K562 (cell line): ENCODE measurements at regions not wholly inside any gene's neighbourhood (a gene's known extent, or its start where the extent isn't known, plus 50 kb on each side); places are given as distances from the start of the nearest gene placed in this dataset.
A peak's percentile ranks its signal among the peaks of the same experiment; 100 is the strongest.

Source experiments
- ATAC-seq: fragments of 200-7000 bp; cut with Tn5 transposase; 3 replicates; pipeline ENCODE4 v1.9.1; 2020; ENCODE audit warnings: moderate library complexity
- BruUV-seq: library from RNA; stranded (reverse); fragments of 400-500 nt; replicated peaks from 2 replicates; lab custom pipeline; 2021; lab: Mats Ljungman, UMichigan
- CTCF ChIA-PET: fragments of 300-600 bp; formaldehyde crosslinking; extraction: SDS; loops from one replicate; lab custom pipeline; 2021; ENCODE audit warnings: low intra/inter-chr PET ratio; lab: Yijun Ruan, JAX
- POLR2A ChIA-PET: fragments of 300-600, 350-650 bp; sonication (Branson Sonifier 250); formaldehyde crosslinking; extraction: SDS; loops from one replicate; lab custom pipeline; 2021; ENCODE audit warnings: antibody characterized with exemption, inconsistent platforms; lab: Yijun Ruan, JAX
- DNase-seq, 4 experiments: peaks; one replicate each; pipeline versions ENCODE4 v3.0.0 to v3.0.0-alpha.2; 2011 to 2018; ENCODE audit warnings: low spot score in 3 of 4, mixed read lengths in 3 of 4; ENCODE audit errors: extremely low read depth in 1 of 4
- FAIRE-seq: peaks from 2 replicates; lab custom pipeline; 2011; peaks lifted over from hg19 to GRCh38; lab: Jason Lieb, UNC
- H2AFZ ChIP-seq: 2 replicates; pipeline ENCODE4 v1.6.0; 2011; ENCODE audit warnings: low read depth, low read length, control low read depth, inconsistent platforms
- H3K27ac ChIP-seq: fragments of 200-600 bp; 3 replicates; pipeline ENCODE4 v1.8.0; 2011; ENCODE audit warnings: low read depth, mild to moderate bottlenecking, control low read depth, inconsistent platforms, low read length, moderate library complexity, mixed read lengths; ENCODE audit errors: extremely low read depth
- H3K27me3 ChIP-seq, 2 experiments: fragments of 300-600 bp in 1 of 2; 2 replicates in 1 of 2; 3 replicates in 1 of 2; pipeline versions ENCODE4 v1.6.0 to v1.8.0; 2011; ENCODE audit warnings: inconsistent platforms in 2 of 2, low read length in 2 of 2, mild to moderate bottlenecking in 1 of 2, mixed read lengths in 1 of 2, moderate library complexity in 1 of 2; ENCODE audit not compliant: control insufficient read depth in 2 of 2, insufficient read depth in 2 of 2
- H3K36me3 ChIP-seq: fragments of 300-600 bp; 3 replicates; pipeline ENCODE4 v1.8.0; 2011; ENCODE audit warnings: mild to moderate bottlenecking, low read length, inconsistent platforms; ENCODE audit not compliant: control insufficient read depth, insufficient read depth
- H3K4me1 ChIP-seq, 2 experiments: fragments of 200-600 bp in 1 of 2; replicated peaks in 1 of 2; 2 replicates in 1 of 2; 3 replicates in 1 of 2; pipeline versions ENCODE4 v1.5.1 to v1.8.0; 2011; ENCODE audit warnings: inconsistent platforms in 2 of 2, low read length in 2 of 2, mild to moderate bottlenecking in 1 of 2, mixed read lengths in 1 of 2, moderate library complexity in 1 of 2; ENCODE audit not compliant: control insufficient read depth in 2 of 2, insufficient read depth in 2 of 2
- H3K4me2 ChIP-seq: 2 replicates; pipeline ENCODE4 v1.6.1; 2011; ENCODE audit warnings: low read length, control low read depth, inconsistent platforms, mixed read lengths; ENCODE audit not compliant: insufficient read depth
- H3K4me3 ChIP-seq: fragments of 200-600 bp; sonication (generic), shearing (Covaris generic); 2 replicates; pipeline ENCODE4 v1.5.1; 2016; ENCODE audit warnings: control low read depth, inconsistent platforms
- H3K79me2 ChIP-seq: fragments of 200-600 bp; 3 replicates; pipeline ENCODE4 v1.8.0; 2011; ENCODE audit warnings: low read length, inconsistent platforms; ENCODE audit not compliant: control insufficient read depth, insufficient read depth
- H3K9ac ChIP-seq, 2 experiments: 2 replicates each; pipeline versions ENCODE4 v1.6.0 to v1.6.1; 2011; ENCODE audit warnings: low read depth in 2 of 2, low read length in 2 of 2, control low read depth in 1 of 2, inconsistent platforms in 1 of 2, mild to moderate bottlenecking in 1 of 2, mixed read lengths in 1 of 2; ENCODE audit not compliant: insufficient read depth in 1 of 2
- H3K9me1 ChIP-seq: one replicate; pipeline ENCODE4 v1.6.0; 2011; ENCODE audit warnings: inconsistent platforms, mild to moderate bottlenecking, low read length, moderate library complexity; ENCODE audit not compliant: control insufficient read depth, insufficient read depth
- H3K9me3 ChIP-seq: replicated peaks from 2 replicates; pipeline ENCODE4 v1.5.1; 2011; ENCODE audit warnings: low read depth, low read length, inconsistent platforms; ENCODE audit not compliant: control insufficient read depth, insufficient read depth
- H4K20me1 ChIP-seq: replicated peaks from 2 replicates; pipeline ENCODE4 v1.6.1; 2011; ENCODE audit warnings: low read length, inconsistent platforms, mixed read lengths; ENCODE audit not compliant: control insufficient read depth, insufficient read depth
- FUS ChIP-seq: fragments of 200-400 bp; formaldehyde crosslinking; optimal IDR thresholded peaks from 2 replicates; pipeline ENCODE3; 2017; ENCODE audit warnings: low read depth, low read length
- GATAD2B ChIP-seq: fragments of 450-650 bp; IDR thresholded peaks from 2 replicates; pipeline ENCODE4 v1.6.1; 2017; ENCODE audit warnings: mild to moderate bottlenecking, borderline replicate concordance
- MTA3 ChIP-seq: fragments of 450-650 bp; formaldehyde crosslinking; IDR thresholded peaks from 2 replicates; pipeline ENCODE4 v1.6.1; 2017; ENCODE audit warnings: mild to moderate bottlenecking, borderline replicate concordance
- SIRT6 ChIP-seq: IDR thresholded peaks from one replicate; pipeline ENCODE4 v1.6.1; 2012; ENCODE audit warnings: low read depth, mild to moderate bottlenecking, control low read depth, inconsistent platforms, low read length, moderate library complexity
- SMAD2 ChIP-seq: fragments of 150-350 bp; IDR thresholded peaks from 2 replicates; pipeline ENCODE4 v1.6.1; 2014; ENCODE audit warnings: low read depth, mild to moderate bottlenecking, low read length
- TRIM25 ChIP-seq: fragments of 450-650 bp; IDR thresholded peaks from 2 replicates; pipeline ENCODE4 v1.7.0; 2016; ENCODE audit warnings: borderline replicate concordance
- ZNF655 ChIP-seq: fragments of 250-450 bp; sonication (Bioruptor Pico); IDR thresholded peaks from 2 replicates; pipeline ENCODE4 v1.5.0; 2021
- WGBS: fragments of 100-300 bp; shearing (Covaris generic); methylation state at CpG from one replicate; pipeline ENCODE4 v1.1.6; 2016; ENCODE audit warnings: low coverage, mixed read lengths; ENCODE audit not compliant: insufficient coverage; ENCODE audit errors: missing lambda C conversion rate; 5-methylcytosine and 5-hydroxymethylcytosine counted together
- in situ Hi-C: fragments of 300-500 bp; cut with MboI; formaldehyde crosslinking; loops from 4 replicates; pipeline ENCODE4 v1.15.0; 2018; ENCODE audit warnings: inconsistent platforms, mixed read lengths
- intact Hi-C: fragments of 100-400 bp; cut with micrococcal nuclease; formaldehyde crosslinking; loops from 2 replicates; pipeline ENCODE4 v1.14.2; 2022

GRCh38 chr11:100625041-100625440, 62.0 kb upstream of the ARHGAP42 start:
- Histone ChIP-seq H3K79me2 (no peaks in the 10 kb centered on the region), H3K4me1 (no peaks in the 10 kb centered on the region), H3K27me3 (no peaks in the 10 kb centered on the region), H4K20me1 (no peaks in the 10 kb centered on the region), H3K9me1 (no peaks in the 10 kb centered on the region), H3K4me3 (no peak overlapping the region), H3K9me3 (no peaks in the 10 kb centered on the region), H3K27ac (no peak overlapping the region), H2AFZ (peak overlapping the region; percentile 61; the same call in 1 of the 2 replicates), H3K4me2 (no peak overlapping the region), H3K36me3 (no peaks in the 10 kb centered on the region), H3K9ac (no peak overlapping the region; a peak in 1 of 4 replicates)
- POLR2A ChIA-PET: interaction anchor here (0.6 kb wide), 1 partner anchor 67 kb away, joined by 3 read pairs; no protein-coding TSS in a partner anchor
- in situ Hi-C loops (no loop called here), intact Hi-C loops (no loop called here)
- no peak for FAIRE-seq
- 11% methylated on average over 4 of the region's 4 CpGs for WGBS
- peak; percentile 67; the same call in 2 of the 3 replicates for ATAC-seq
- CTCF ChIA-PET: no interaction called here
- TF ChIP-seq ZNF655 (CRISPR knock-in tag) (no peak), GATAD2B (no peak), SMAD2 (no peak), MTA3 (no peak), SIRT6 (no peak), FUS (no peak), TRIM25 (no peak)
- no TSS peak for BruUV-seq
- peak in 1 of 4 experiments; percentile 22 for DNase-seq
